Neural progenitor cell (in vitro differentiated cells): ENCODE measurements at regions not wholly inside any gene's neighbourhood (a gene's known extent, or its start where the extent isn't known, plus 50 kb on each side); places are given as distances from the start of the nearest gene placed in this dataset.

ENCODE experiments used
- DNase-seq: peaks from one replicate; pipeline ENCODE4 v3.0.0-alpha.2; 2016; ENCODE audit warnings: low spot score
- H2AFZ ChIP-seq: fragments of 200-600 bp; sonication (generic); replicated peaks from 2 replicates; pipeline ENCODE4 v1.6.1; 2016; ENCODE audit warnings: antibody characterized with exemption
- H3F3A ChIP-seq: fragments of 200-600 bp; sonication (generic); 2 replicates; pipeline ENCODE4 v1.6.1; 2016; ENCODE audit warnings: antibody characterized with exemption, low read depth
- H3K27ac ChIP-seq: fragments of 200-600 bp; sonication (generic); 2 replicates; pipeline ENCODE4 v1.5.1; 2016; ENCODE audit warnings: mild to moderate bottlenecking
- H3K27me3 ChIP-seq: fragments of 200-600 bp; sonication (generic); 2 replicates; pipeline ENCODE4 v1.6.1; 2016; ENCODE audit warnings: mild to moderate bottlenecking, moderate library complexity
- H3K36me3 ChIP-seq: fragments of 200-600 bp; sonication (generic); 2 replicates; pipeline ENCODE4 v1.5.1; 2016
- H3K4me1 ChIP-seq: fragments of 200-600 bp; sonication (generic); 2 replicates; pipeline ENCODE4 v1.6.1; 2016; ENCODE audit warnings: mixed run types
- H3K4me2 ChIP-seq: fragments of 200-600 bp; sonication (generic); 2 replicates; pipeline ENCODE4 v1.6.1; 2016
- H3K4me3 ChIP-seq: fragments of 200-600 bp; sonication (generic); 2 replicates; pipeline ENCODE4 v1.5.1; 2016
- H3K79me2 ChIP-seq: fragments of 200-600 bp; sonication (generic); 2 replicates; pipeline ENCODE4 v1.6.1; 2016; ENCODE audit warnings: low read depth
- H3K9ac ChIP-seq: fragments of 200-600 bp; sonication (generic); 2 replicates; pipeline ENCODE4 v1.6.1; 2016
- H3K9me3 ChIP-seq: fragments of 200-600 bp; sonication (generic); 2 replicates; pipeline ENCODE4 v1.5.1; 2016; ENCODE audit warnings: low read depth
- H4K20me1 ChIP-seq: fragments of 200-600 bp; sonication (generic); 2 replicates; pipeline ENCODE4 v1.6.1; 2016; ENCODE audit warnings: low read depth
- H3K27ac Mint-ChIP-seq: 3 replicates; pipeline ENCODE4 v1.8.0; 2021; ENCODE audit warnings: mixed read lengths
- H3K27me3 Mint-ChIP-seq: 2 replicates; pipeline ENCODE4 v1.8.0; 2022; ENCODE audit warnings: low read depth, mild to moderate bottlenecking, inconsistent platforms, moderate library complexity, mixed read lengths; ENCODE audit not compliant: insufficient read depth
- H3K36me3 Mint-ChIP-seq: 3 replicates; pipeline ENCODE4 v1.8.0; 2021; ENCODE audit warnings: mixed read lengths
- H3K4me1 Mint-ChIP-seq: 3 replicates; pipeline ENCODE4 v1.8.0; 2021; ENCODE audit warnings: mixed read lengths
- H3K4me3 Mint-ChIP-seq: 3 replicates; pipeline ENCODE4 v1.8.0; 2021; ENCODE audit warnings: mild to moderate bottlenecking, moderate library complexity, mixed read lengths
- H3K9me3 Mint-ChIP-seq: 3 replicates; pipeline ENCODE4 v1.8.0; 2020; ENCODE audit warnings: mixed read lengths
- CTCF ChIP-seq: fragments of 200-600 bp; sonication (generic); IDR thresholded peaks from 2 replicates; pipeline ENCODE4 v1.5.1; 2017; ENCODE audit warnings: antibody characterized with exemption, mild to moderate bottlenecking
- EZH2 ChIP-seq: fragments of 200-600 bp; sonication (generic); IDR thresholded peaks from 2 replicates; pipeline ENCODE4 v1.6.1; 2017; ENCODE audit warnings: antibody characterized with exemption, mild to moderate bottlenecking, moderate library complexity
- EZH2phosphoT487 ChIP-seq: fragments of 200-600 bp; sonication (generic); IDR thresholded peaks from 2 replicates; pipeline ENCODE4 v1.6.1; 2017; ENCODE audit warnings: antibody characterized with exemption

- no peaks in the 10 kb centered on the region for H3F3A ChIP-seq
- peaks cover 5% of the 10 kb centered on the region for H3K27me3 Mint-ChIP-seq
- no peak for DNase-seq
Observed at GRCh38 chr2:220051716-220052115, 424.3 kb downstream of the SLC4A3 start.

GRCh38 chr2:220053919-220054318 lies 426.5 kb downstream of the SLC4A3 start:
- Mint-ChIP-seq H3K9me3 (peaks cover 15% of the 10 kb centered on the region), H3K27ac (no peak overlapping the region), H3K36me3 (no peaks in the 10 kb centered on the region), H3K4me3 (no peak overlapping the region), H3K4me1 (no peaks in the 10 kb centered on the region), H3K27me3 (peaks cover 5% of the 10 kb centered on the region)
- Histone ChIP-seq H3K79me2 (no peaks in the 10 kb centered on the region), H3K4me2 (no peak overlapping the region), H3K4me3 (no peak overlapping the region), H3F3A (no peaks in the 10 kb centered on the region), H3K36me3 (no peaks in the 10 kb centered on the region), H2AFZ (no peak overlapping the region), H3K9me3 (peaks cover 9% of the 10 kb centered on the region), H3K4me1 (no peaks in the 10 kb centered on the region), H3K27me3 (no peaks in the 10 kb centered on the region), H3K9ac (no peak overlapping the region), H4K20me1 (no peaks in the 10 kb centered on the region), H3K27ac (no peak overlapping the region)
- TF ChIP-seq EZH2phosphoT487: no peak
- peak; percentile 47 for TF ChIP-seq CTCF
- TF ChIP-seq EZH2: no peak
- no peak for DNase-seq

More at GRCh38 chr2:220051716-220052115, 424.3 kb downstream of the SLC4A3 start:
- no peaks in the 10 kb centered on the region for H4K20me1 ChIP-seq
- no peak overlapping the region for H3K27ac ChIP-seq
- no peaks in the 10 kb centered on the region for H3K79me2 ChIP-seq
- H3K4me3 ChIP-seq: no peak overlapping the region
- Mint-ChIP-seq H3K36me3 (no peaks in the 10 kb centered on the region), H3K4me3 (no peak overlapping the region), H3K27ac (no peak overlapping the region), H3K4me1 (no peaks in the 10 kb centered on the region), H3K9me3 (peaks cover 15% of the 10 kb centered on the region)
- H3K4me2 ChIP-seq: no peak overlapping the region
- no peaks in the 10 kb centered on the region for H3K36me3 ChIP-seq
- no peak overlapping the region for H2AFZ ChIP-seq
- H3K27me3 ChIP-seq: no peaks in the 10 kb centered on the region
- H3K9me3 ChIP-seq: peaks cover 9% of the 10 kb centered on the region
- TF ChIP-seq EZH2: no peak
- TF ChIP-seq EZH2phosphoT487: no peak
- no peak for TF ChIP-seq CTCF
- H3K4me1 ChIP-seq: no peaks in the 10 kb centered on the region
- no peak overlapping the region for H3K9ac ChIP-seq

- TF ChIP-seq CTCF (no peak), EZH2phosphoT487 (no peak), EZH2 (no peak)
- Histone ChIP-seq H3K4me2 (no peak overlapping the region), H3F3A (no peaks in the 10 kb centered on the region), H3K36me3 (no peaks in the 10 kb centered on the region), H4K20me1 (no peaks in the 10 kb centered on the region), H3K9ac (no peak overlapping the region), H3K9me3 (peaks cover 9% of the 10 kb centered on the region), H3K27ac (no peak overlapping the region), H3K4me1 (no peaks in the 10 kb centered on the region), H3K27me3 (no peaks in the 10 kb centered on the region), H2AFZ (no peak overlapping the region), H3K79me2 (no peaks in the 10 kb centered on the region), H3K4me3 (no peak overlapping the region)
- no peak overlapping the region for H3K4me3 Mint-ChIP-seq
- peaks cover 5% of the 10 kb centered on the region for H3K27me3 Mint-ChIP-seq
- DNase-seq: no peak
- H3K4me1 Mint-ChIP-seq: no peaks in the 10 kb centered on the region
- no peaks in the 10 kb centered on the region for H3K36me3 Mint-ChIP-seq
- H3K27ac Mint-ChIP-seq: no peak overlapping the region
- peaks cover 15% of the 10 kb centered on the region for H3K9me3 Mint-ChIP-seq
Observed at GRCh38 chr2:220057391-220057790, 430.0 kb downstream of the SLC4A3 start.
